DOHH2 (cell line): ENCODE measurements at regions not wholly inside any gene's neighbourhood (a gene's known extent, or its start where the extent isn't known, plus 50 kb on each side); places are given as distances from the start of the nearest gene placed in this dataset.

Experiments
- H3F3A ChIP-seq: fragments of 200-600 bp; sonication (generic), shearing (Covaris generic); 2 replicates; pipeline ENCODE4 v1.6.0; 2016; ENCODE audit warnings: antibody characterized with exemption, mild to moderate bottlenecking; ENCODE audit not compliant: control insufficient read depth, insufficient read depth
- H3K27ac ChIP-seq: fragments of 200-600 bp; sonication (generic); 2 replicates; pipeline ENCODE4 v1.5.1; 2014; ENCODE audit warnings: low read depth, mild to moderate bottlenecking, low read length, moderate library complexity
- H3K27me3 ChIP-seq: fragments of 200-600 bp; sonication (generic); 2 replicates; pipeline ENCODE4 v1.6.1; 2014; ENCODE audit warnings: mild to moderate bottlenecking, low read length, mixed read lengths; ENCODE audit not compliant: control insufficient read depth
- H3K36me3 ChIP-seq: fragments of 200-600 bp; sonication (generic); 2 replicates; pipeline ENCODE4 v1.6.1; 2014; ENCODE audit warnings: mild to moderate bottlenecking, low read length, moderate library complexity, mixed read lengths; ENCODE audit not compliant: control insufficient read depth
- H3K4me1 ChIP-seq: fragments of 200-600 bp; sonication (generic); 2 replicates; pipeline ENCODE4 v1.6.1; 2014; ENCODE audit warnings: mild to moderate bottlenecking, low read length, mixed read lengths; ENCODE audit not compliant: control insufficient read depth
- H3K4me2 ChIP-seq: fragments of 200-600 bp; sonication (generic); 2 replicates; pipeline ENCODE4 v1.6.0; 2014; ENCODE audit warnings: mild to moderate bottlenecking, low read length, moderate library complexity
- H3K4me3 ChIP-seq: fragments of 200-600 bp; sonication (generic); 2 replicates; pipeline ENCODE4 v1.5.1; 2014; ENCODE audit warnings: mild to moderate bottlenecking, low read length, mixed read lengths
- H3K79me2 ChIP-seq: fragments of 200-600 bp; sonication (generic); 2 replicates; pipeline ENCODE4 v1.6.1; 2014; ENCODE audit warnings: mild to moderate bottlenecking, low read length, mixed read lengths; ENCODE audit not compliant: control insufficient read depth
- H3K9me2 ChIP-seq: fragments of 200-600 bp; sonication (generic); replicated peaks from 2 replicates; pipeline ENCODE4 v1.6.1; 2014; ENCODE audit warnings: mild to moderate bottlenecking, low read length, mixed read lengths; ENCODE audit not compliant: control insufficient read depth
- H3K9me3 ChIP-seq: fragments of 200-600 bp; sonication (generic); 2 replicates; pipeline ENCODE4 v1.6.1; 2014; ENCODE audit warnings: antibody characterized with exemption, low read length, mixed read lengths; ENCODE audit not compliant: control insufficient read depth, insufficient read depth
- H4K20me1 ChIP-seq: fragments of 200-600 bp; sonication (generic); 2 replicates; pipeline ENCODE4 v1.6.0; 2014; ENCODE audit warnings: low read depth, mild to moderate bottlenecking, antibody characterized with exemption, low read length, moderate library complexity; ENCODE audit not compliant: control insufficient read depth, insufficient read depth
- EZH2phosphoT487 ChIP-seq: fragments of 200-600 bp; sonication (generic); IDR thresholded peaks from 2 replicates; pipeline ENCODE4 v1.6.1; 2017; ENCODE audit warnings: borderline replicate concordance, mild to moderate bottlenecking, antibody characterized with exemption, low read length, moderate library complexity, mixed read lengths
- TF ChIP-seq, protein P1 (sequence below): fragments of 200-600 bp; sonication (generic); IDR thresholded peaks from one replicate; pipeline ENCODE4 v1.5.1; 2014; ENCODE audit warnings: antibody characterized with exemption, mild to moderate bottlenecking, low read depth, low read length; ENCODE audit not compliant: poor library complexity, severe bottlenecking

GRCh38 chrX:126886997-126887396 is 67.5 kb downstream of the PRR32 start:
- no peaks in the 10 kb centered on the region for H3K27me3 ChIP-seq
- H3K79me2 ChIP-seq, result no peaks in the 10 kb centered on the region
- TF ChIP-seq, protein P1, sequence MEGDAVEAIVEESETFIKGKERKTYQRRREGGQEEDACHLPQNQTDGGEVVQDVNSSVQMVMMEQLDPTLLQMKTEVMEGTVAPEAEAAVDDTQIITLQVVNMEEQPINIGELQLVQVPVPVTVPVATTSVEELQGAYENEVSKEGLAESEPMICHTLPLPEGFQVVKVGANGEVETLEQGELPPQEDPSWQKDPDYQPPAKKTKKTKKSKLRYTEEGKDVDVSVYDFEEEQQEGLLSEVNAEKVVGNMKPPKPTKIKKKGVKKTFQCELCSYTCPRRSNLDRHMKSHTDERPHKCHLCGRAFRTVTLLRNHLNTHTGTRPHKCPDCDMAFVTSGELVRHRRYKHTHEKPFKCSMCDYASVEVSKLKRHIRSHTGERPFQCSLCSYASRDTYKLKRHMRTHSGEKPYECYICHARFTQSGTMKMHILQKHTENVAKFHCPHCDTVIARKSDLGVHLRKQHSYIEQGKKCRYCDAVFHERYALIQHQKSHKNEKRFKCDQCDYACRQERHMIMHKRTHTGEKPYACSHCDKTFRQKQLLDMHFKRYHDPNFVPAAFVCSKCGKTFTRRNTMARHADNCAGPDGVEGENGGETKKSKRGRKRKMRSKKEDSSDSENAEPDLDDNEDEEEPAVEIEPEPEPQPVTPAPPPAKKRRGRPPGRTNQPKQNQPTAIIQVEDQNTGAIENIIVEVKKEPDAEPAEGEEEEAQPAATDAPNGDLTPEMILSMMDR, result no peak
- no peak for TF ChIP-seq EZH2phosphoT487
- no peaks in the 10 kb centered on the region for H3K9me2 ChIP-seq
- no peaks in the 10 kb centered on the region for H4K20me1 ChIP-seq
- no peaks in the 10 kb centered on the region for H3K4me1 ChIP-seq
- H3K36me3 ChIP-seq, result no peaks in the 10 kb centered on the region
- no peak overlapping the region for H3K4me2 ChIP-seq
- H3K4me3 ChIP-seq, result no peak overlapping the region
- H3K27ac ChIP-seq, result no peak overlapping the region
- H3F3A ChIP-seq, result no peaks in the 10 kb centered on the region
- no peaks in the 10 kb centered on the region for H3K9me3 ChIP-seq

- Histone ChIP-seq H3K27me3 (no peaks in the 10 kb centered on the region), H3K4me2 (no peak overlapping the region), H4K20me1 (no peaks in the 10 kb centered on the region), H3K36me3 (no peaks in the 10 kb centered on the region), H3K27ac (no peak overlapping the region), H3K4me1 (no peaks in the 10 kb centered on the region), H3K4me3 (no peak overlapping the region), H3K9me2 (no peaks in the 10 kb centered on the region), H3K79me2 (no peaks in the 10 kb centered on the region), H3K9me3 (no peaks in the 10 kb centered on the region), H3F3A (no peaks in the 10 kb centered on the region)
- TF ChIP-seq, protein P1, result no peak
- no peak for TF ChIP-seq EZH2phosphoT487
These were observed 81.4 kb downstream of the PRR32 start for GRCh38 chrX:126900937-126901336.

GRCh38 chrX:126929071-126929470 is 109.5 kb downstream of the PRR32 start:
- TF ChIP-seq, protein P1, result no peak
- no peak for TF ChIP-seq EZH2phosphoT487
- no peak overlapping the region for H3K4me2 ChIP-seq
- no peaks in the 10 kb centered on the region for H3K9me3 ChIP-seq
- H4K20me1 ChIP-seq, result no peaks in the 10 kb centered on the region
- no peak overlapping the region for H3K4me3 ChIP-seq
- H3K36me3 ChIP-seq, result no peaks in the 10 kb centered on the region
- no peaks in the 10 kb centered on the region for H3K9me2 ChIP-seq
- no peaks in the 10 kb centered on the region for H3K79me2 ChIP-seq
- no peak overlapping the region for H3K27ac ChIP-seq
- no peaks in the 10 kb centered on the region for H3K4me1 ChIP-seq
- H3K27me3 ChIP-seq, result no peaks in the 10 kb centered on the region
- no peaks in the 10 kb centered on the region for H3F3A ChIP-seq

GRCh38 chrX:126967225-126967624 is 147.7 kb downstream of the PRR32 start:
- H3F3A ChIP-seq, result no peaks in the 10 kb centered on the region
- no peak overlapping the region for H3K4me3 ChIP-seq
- H3K79me2 ChIP-seq, result no peaks in the 10 kb centered on the region
- no peaks in the 10 kb centered on the region for H3K4me1 ChIP-seq
- TF ChIP-seq EZH2phosphoT487, result no peak
- TF ChIP-seq, protein P1, result no peak
- H3K27me3 ChIP-seq, result no peaks in the 10 kb centered on the region
- H3K36me3 ChIP-seq, result no peaks in the 10 kb centered on the region
- no peaks in the 10 kb centered on the region for H3K9me3 ChIP-seq
- no peaks in the 10 kb centered on the region for H3K9me2 ChIP-seq
- no peak overlapping the region for H3K4me2 ChIP-seq
- H4K20me1 ChIP-seq, result no peaks in the 10 kb centered on the region
- no peak overlapping the region for H3K27ac ChIP-seq
